Endothelial cell of umbilical vein (primary cell): ENCODE measurements at regions not wholly inside any gene's neighbourhood (a gene's known extent, or its start where the extent isn't known, plus 50 kb on each side); places are given as distances from the start of the nearest gene placed in this dataset.

Source experiments
- POLR2A ChIP-seq: IDR thresholded peaks from 2 replicates; pipeline ENCODE4 v1.6.1; 2012; ENCODE audit warnings: low read depth, mild to moderate bottlenecking, control low read depth, low read length
- POLR2AphosphoS5 ChIP-seq: IDR thresholded peaks from 2 replicates; pipeline ENCODE4 v1.6.1; 2012; ENCODE audit warnings: low read depth, mild to moderate bottlenecking, control low read depth, low read length, moderate library complexity; ENCODE audit not compliant: insufficient read depth

DNA sequence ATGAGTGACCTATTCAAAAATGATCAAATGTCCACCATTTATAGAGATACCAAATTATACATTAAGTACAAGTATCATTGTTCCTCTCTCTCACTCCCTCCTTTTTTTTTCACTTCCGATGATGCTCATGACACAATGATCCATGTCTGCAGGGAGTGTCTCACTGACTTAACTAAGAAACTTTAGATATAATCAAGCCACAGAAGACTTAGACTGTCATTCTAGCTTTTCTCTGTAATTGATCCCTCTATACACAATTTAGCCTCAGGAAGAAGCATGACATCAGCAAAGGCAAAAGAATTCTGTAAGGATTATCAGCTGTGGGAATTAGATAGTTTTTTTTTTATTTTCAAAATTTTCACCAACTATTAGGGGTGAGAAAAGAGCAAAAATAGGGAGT lies 734.9 kb upstream of the PCDH9 start:
- no peak for TF ChIP-seq POLR2AphosphoS5
- TF ChIP-seq POLR2A, result no peak
